Left lung (tissue), 4 donors: ENCODE measurements at regions not wholly inside any gene's neighbourhood (a gene's known extent, or its start where the extent isn't known, plus 50 kb on each side); places are given as distances from the start of the nearest gene placed in this dataset.

Experiments used
- ATAC-seq: fragments of 200-7000 bp; cut with Tn5 transposase; one replicate; pipeline ENCODE4 v1.9.1; 2020; ENCODE audit warnings: moderate library complexity
- DNase-seq, 4 donors: peaks; one replicate each; pipeline ENCODE4 v3.0.0-alpha.2; 2013 to 2020
- H3K27ac ChIP-seq, 2 donors: fragments of 200-600 bp; sonication (generic) in 1 of 2; one replicate each; pipeline versions ENCODE4 v1.5.0 to v1.8.0; 2020 to 2021
- H3K27me3 ChIP-seq, 2 donors: fragments of 200-600 bp; sonication (generic) in 1 of 2; one replicate each; pipeline versions ENCODE4 v1.5.0 to v1.8.0; 2020 to 2021
- H3K36me3 ChIP-seq, 2 donors: fragments of 200-600 bp; sonication (generic) in 1 of 2; one replicate each; pipeline versions ENCODE4 v1.5.0 to v1.8.0; 2020 to 2021
- H3K4me1 ChIP-seq, 2 donors: fragments of 200-600 bp; one replicate each; pipeline ENCODE4 v1.8.0; 2021
- H3K4me3 ChIP-seq, 2 donors: fragments of 200-600 bp; sonication (generic) in 1 of 2; one replicate each; pipeline versions ENCODE4 v1.5.0 to v1.8.0; 2020 to 2021; ENCODE audit warnings: mild to moderate bottlenecking in 1 of 2
- H3K9me3 ChIP-seq, 2 donors: fragments of 200-600 bp; sonication (generic) in 1 of 2; one replicate each; pipeline versions ENCODE4 v1.5.0 to v1.8.0; 2020 to 2021
- intact Hi-C, 2 donors: fragments of 100-400 bp; cut with DNase I; formaldehyde crosslinking; loops; one replicate each; pipeline versions ENCODE4 v1.11.2 to v1.14.2; 2022
- TF ChIP-seq, protein P1 (sequence below), 2 donors: fragments of 200-600 bp; sonication (generic) in 1 of 2; IDR thresholded peaks; one replicate each; pipeline versions ENCODE4 v1.5.0 to v1.8.0; 2021; ENCODE audit warnings: antibody characterized with exemption in 2 of 2
- donor health status: DM: no; HTN: yes; CAD: no.
- donor health status: DM: no; HTN: no; CAD: no.

DNA sequence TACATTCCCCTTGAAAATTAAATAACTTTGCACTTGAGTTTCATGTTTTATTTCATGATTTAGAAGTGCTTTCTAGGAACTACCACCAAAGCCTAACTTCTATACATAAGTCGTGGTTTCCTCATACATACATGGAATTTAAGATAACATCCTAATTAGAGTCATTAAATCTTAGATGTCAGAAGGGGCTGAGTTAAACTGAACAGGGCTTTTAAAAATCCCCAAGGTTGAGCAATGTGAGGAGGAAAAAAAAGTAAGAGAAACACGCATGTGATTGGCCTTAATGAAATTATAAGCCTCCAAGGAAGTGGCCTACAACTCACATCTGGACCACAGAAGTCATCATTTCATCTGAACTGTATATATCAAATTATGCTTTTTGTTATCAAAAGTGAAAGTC is 303.1 kb upstream of the SEMA6D start:
- no peaks in the 10 kb centered on the region for H3K27me3 ChIP-seq
- H3K27ac ChIP-seq = no peak overlapping the region
- TF ChIP-seq, protein P1, sequence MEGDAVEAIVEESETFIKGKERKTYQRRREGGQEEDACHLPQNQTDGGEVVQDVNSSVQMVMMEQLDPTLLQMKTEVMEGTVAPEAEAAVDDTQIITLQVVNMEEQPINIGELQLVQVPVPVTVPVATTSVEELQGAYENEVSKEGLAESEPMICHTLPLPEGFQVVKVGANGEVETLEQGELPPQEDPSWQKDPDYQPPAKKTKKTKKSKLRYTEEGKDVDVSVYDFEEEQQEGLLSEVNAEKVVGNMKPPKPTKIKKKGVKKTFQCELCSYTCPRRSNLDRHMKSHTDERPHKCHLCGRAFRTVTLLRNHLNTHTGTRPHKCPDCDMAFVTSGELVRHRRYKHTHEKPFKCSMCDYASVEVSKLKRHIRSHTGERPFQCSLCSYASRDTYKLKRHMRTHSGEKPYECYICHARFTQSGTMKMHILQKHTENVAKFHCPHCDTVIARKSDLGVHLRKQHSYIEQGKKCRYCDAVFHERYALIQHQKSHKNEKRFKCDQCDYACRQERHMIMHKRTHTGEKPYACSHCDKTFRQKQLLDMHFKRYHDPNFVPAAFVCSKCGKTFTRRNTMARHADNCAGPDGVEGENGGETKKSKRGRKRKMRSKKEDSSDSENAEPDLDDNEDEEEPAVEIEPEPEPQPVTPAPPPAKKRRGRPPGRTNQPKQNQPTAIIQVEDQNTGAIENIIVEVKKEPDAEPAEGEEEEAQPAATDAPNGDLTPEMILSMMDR (IDR thresholded peaks at IDR 0.05) = no peak
- H3K4me3 ChIP-seq = no peak overlapping the region
- intact Hi-C loops = no loop called here
- H3K36me3 ChIP-seq = no peaks in the 10 kb centered on the region
- DNase-seq (no peak), ATAC-seq (no peak)
- no peaks in the 10 kb centered on the region for H3K9me3 ChIP-seq
- no peaks in the 10 kb centered on the region for H3K4me1 ChIP-seq

DNA sequence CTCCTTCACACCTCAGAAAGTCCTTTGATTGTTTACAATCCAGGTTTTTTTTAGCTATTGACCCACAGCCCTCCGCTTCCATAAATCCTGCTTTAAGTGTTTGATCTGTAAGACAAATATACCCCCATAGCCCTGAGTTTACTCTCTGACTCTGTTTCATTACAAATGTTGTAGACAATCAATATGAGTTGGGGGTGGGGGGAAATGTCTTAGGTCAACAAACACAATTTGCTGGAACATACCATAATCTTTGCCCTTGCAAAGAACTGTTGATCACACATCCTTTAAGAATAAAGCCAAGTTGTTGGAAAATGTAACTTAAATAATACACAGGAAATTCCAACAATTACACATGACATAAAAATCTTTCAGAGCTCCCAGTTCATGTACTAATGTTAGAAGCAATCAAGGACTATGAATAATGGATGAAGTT is 301.8 kb upstream of the SEMA6D start:
- DNase-seq (peak in 2 of 4 donors; percentile 35 to 54), ATAC-seq (no peak)
- Histone ChIP-seq H3K4me3 (no peak overlapping the region), H3K4me1 (no peaks in the 10 kb centered on the region), H3K9me3 (no peaks in the 10 kb centered on the region), H3K36me3 (no peaks in the 10 kb centered on the region), H3K27ac (no peak overlapping the region), H3K27me3 (no peaks in the 10 kb centered on the region)
- TF ChIP-seq, protein P1 (IDR thresholded peaks at IDR 0.05) = no peak
- intact Hi-C loops = no loop called here

DNA sequence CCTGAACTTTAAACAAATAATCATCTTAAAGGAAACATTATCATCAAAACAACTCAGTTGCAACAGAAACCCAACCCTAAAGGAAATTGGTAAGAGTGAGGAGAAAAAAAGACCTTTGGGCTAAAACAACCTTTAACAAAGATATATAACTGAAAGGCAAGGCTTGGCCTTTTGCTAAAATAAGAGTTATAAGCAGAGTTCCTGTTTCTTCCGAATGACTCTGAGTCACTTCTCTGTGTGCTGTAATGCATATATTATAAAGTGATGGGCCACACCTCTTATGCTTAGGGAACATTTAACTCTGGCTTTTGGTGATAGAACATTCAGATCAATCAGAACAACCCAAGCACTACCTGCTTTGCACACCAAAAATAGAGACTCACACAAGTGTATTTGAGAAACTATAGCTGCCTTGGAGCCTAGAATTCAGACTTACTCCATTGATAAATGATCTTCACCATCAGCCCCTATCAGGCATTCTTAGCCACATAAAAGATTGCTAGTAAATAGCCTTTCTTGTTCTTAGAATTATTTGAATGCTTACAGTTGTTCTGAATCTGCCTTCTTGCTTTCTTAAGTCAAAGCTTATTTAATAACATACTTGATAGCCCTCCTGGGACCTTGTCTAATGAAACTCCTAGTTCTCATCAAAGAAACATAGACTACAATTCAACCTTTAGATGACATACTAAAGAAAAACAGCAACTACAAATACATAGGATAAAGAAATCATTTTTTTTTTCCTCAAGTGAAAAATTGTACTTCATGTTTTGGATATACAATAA is 294.2 kb upstream of the SEMA6D start:
- no peaks in the 10 kb centered on the region for H3K4me1 ChIP-seq
- intact Hi-C loops = no loop called here
- H3K4me3 ChIP-seq = no peak overlapping the region
- H3K27me3 ChIP-seq = no peaks in the 10 kb centered on the region
- ATAC-seq = no peak
- H3K9me3 ChIP-seq = no peaks in the 10 kb centered on the region
- H3K36me3 ChIP-seq = no peaks in the 10 kb centered on the region
- no peak for DNase-seq
- TF ChIP-seq, protein P1 (IDR thresholded peaks at IDR 0.05) = no peak
- no peak overlapping the region for H3K27ac ChIP-seq

DNA sequence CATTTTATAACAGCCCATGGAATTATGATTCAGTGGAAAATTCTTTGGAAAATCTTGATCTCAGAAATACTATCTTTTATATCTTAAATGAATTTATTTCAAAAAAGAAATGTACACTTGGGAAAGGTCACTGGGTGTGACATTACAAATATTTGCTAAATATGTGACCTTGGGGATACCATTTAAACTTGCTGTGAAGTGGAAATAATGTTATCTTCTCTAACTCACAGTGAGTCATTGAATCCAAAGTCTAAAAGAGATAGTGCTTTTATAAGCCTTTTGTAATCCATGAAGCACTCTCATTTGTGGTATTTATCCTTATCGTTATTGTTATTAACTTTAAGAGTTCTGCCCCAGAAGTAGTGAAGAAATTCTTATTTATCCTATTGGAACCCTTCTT is 289.8 kb upstream of the SEMA6D start:
- Histone ChIP-seq H3K4me3 (no peak overlapping the region), H3K4me1 (no peaks in the 10 kb centered on the region), H3K9me3 (no peaks in the 10 kb centered on the region), H3K27ac (no peak overlapping the region), H3K27me3 (no peaks in the 10 kb centered on the region), H3K36me3 (no peaks in the 10 kb centered on the region)
- TF ChIP-seq, protein P1 (IDR thresholded peaks at IDR 0.05) = no peak
- intact Hi-C loops = no loop called here
- no peak for ATAC-seq
- DNase-seq = no peak

DNA sequence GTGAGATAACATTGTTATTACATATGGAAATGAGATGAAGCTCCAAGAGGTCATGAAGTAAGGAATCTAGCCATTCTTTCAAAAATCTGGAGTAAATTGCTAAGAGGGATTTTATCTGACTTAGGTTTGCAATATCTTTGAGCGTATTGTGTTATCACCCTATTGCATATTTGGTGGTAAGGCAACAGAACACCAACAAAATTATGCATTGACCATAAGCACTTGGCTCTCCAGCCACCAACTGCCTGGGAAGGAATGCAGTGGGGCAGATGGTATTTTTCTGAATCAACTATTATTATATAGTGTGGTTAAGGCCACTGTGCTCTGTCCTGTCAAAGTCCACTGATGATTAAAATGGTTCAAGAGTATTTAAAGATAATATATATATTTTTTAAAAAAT is 287.9 kb upstream of the SEMA6D start:
- TF ChIP-seq, protein P1 (IDR thresholded peaks at IDR 0.05) = no peak
- H3K4me3 ChIP-seq = no peak overlapping the region
- H3K4me1 ChIP-seq = no peaks in the 10 kb centered on the region
- ATAC-seq (no peak), DNase-seq (no peak)
- intact Hi-C loops = no loop called here
- H3K27me3 ChIP-seq = no peaks in the 10 kb centered on the region
- no peak overlapping the region for H3K27ac ChIP-seq
- no peaks in the 10 kb centered on the region for H3K9me3 ChIP-seq
- H3K36me3 ChIP-seq = no peaks in the 10 kb centered on the region
